GM23248 (cell line): ENCODE measurements at regions not wholly inside any gene's neighbourhood (a gene's known extent, or its start where the extent isn't known, plus 50 kb on each side); places are given as distances from the start of the nearest gene placed in this dataset.

ENCODE experiments used
- EZH2 ChIP-seq: fragments of 200-600 bp; sonication (generic); IDR thresholded peaks from 2 replicates; pipeline ENCODE4 v1.6.1; 2018; ENCODE audit warnings: antibody characterized with exemption, mild to moderate bottlenecking; ENCODE audit not compliant: insufficient read depth, poor library complexity, severe bottlenecking
- EZH2phosphoT487 ChIP-seq: fragments of 200-600 bp; sonication (generic); IDR thresholded peaks from 2 replicates; pipeline ENCODE4 v1.6.1; 2018; ENCODE audit warnings: antibody characterized with exemption, moderate library complexity, mild to moderate bottlenecking, low read depth; ENCODE audit not compliant: insufficient read depth

DNA sequence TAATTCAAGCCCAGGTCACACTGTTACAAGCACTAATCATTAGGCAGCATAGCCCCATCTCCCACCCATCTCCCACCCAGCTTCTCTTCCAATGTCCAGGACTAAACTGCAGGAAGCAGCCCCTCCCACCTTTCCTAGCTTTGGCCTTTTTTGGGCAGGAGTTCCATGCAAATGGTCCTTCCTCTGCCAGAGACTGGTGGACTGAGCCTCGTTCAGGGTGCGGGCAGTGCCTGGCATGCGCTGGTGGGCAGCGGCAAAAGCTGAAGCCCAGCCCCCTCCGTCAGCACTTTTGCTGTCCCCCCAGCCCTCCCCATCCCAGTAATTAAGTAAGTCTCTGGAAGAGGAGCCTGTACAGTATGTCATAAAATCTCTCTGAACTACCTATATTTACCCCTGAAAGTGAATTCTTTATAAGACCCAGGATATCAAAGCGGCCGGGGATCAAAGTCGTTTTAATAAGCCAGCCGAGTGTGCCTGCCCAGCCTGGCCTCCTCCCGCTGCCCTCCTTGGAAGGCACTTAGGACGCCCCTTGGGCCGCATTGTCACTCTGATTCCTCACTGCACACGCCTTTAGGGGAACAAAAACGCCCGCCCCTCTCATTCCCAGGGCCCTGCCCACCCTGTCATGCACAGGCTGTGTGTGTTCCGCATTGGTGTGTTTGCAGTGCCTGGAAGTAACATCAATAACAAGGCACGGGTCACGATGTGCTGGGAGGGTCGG is 109.9 kb downstream of the IRX5 start:
- TF ChIP-seq EZH2 (no peak), EZH2phosphoT487 (no peak)
